Endothelial cell (in vitro differentiated cells): ENCODE measurements at regions not wholly inside any gene's neighbourhood (a gene's known extent, or its start where the extent isn't known, plus 50 kb on each side); places are given as distances from the start of the nearest gene placed in this dataset.

Experiments
- DNase-seq: peaks from one replicate; pipeline ENCODE4 v3.0.0; 2021; ENCODE audit warnings: low spot score
- H3K27ac Mint-ChIP-seq: one replicate; pipeline ENCODE4 v1.8.0; 2021; ENCODE audit warnings: mixed read lengths, inconsistent platforms; ENCODE audit not compliant: unreplicated experiment
- H3K27me3 Mint-ChIP-seq: one replicate; pipeline ENCODE4 v1.8.0; 2021; ENCODE audit warnings: mild to moderate bottlenecking, moderate library complexity, mixed read lengths, inconsistent platforms; ENCODE audit not compliant: unreplicated experiment
- H3K36me3 Mint-ChIP-seq: one replicate; pipeline ENCODE4 v1.8.0; 2021; ENCODE audit warnings: mild to moderate bottlenecking, low read depth, mixed read lengths, inconsistent platforms; ENCODE audit not compliant: unreplicated experiment
- H3K4me1 Mint-ChIP-seq: one replicate; pipeline ENCODE4 v1.8.0; 2021; ENCODE audit warnings: mild to moderate bottlenecking, mixed read lengths, inconsistent platforms; ENCODE audit not compliant: unreplicated experiment
- H3K4me3 Mint-ChIP-seq: one replicate; pipeline ENCODE4 v1.8.0; 2021; ENCODE audit warnings: mild to moderate bottlenecking, mixed read lengths, inconsistent platforms; ENCODE audit not compliant: unreplicated experiment
- H3K9me3 Mint-ChIP-seq: one replicate; pipeline ENCODE4 v1.8.0; 2021; ENCODE audit warnings: mixed read lengths, inconsistent platforms; ENCODE audit not compliant: unreplicated experiment
- TF ChIP-seq, protein P1 (sequence below): fragments of 200-600 bp; sonication (generic); IDR thresholded peaks from one replicate; pipeline ENCODE4 v1.5.0; 2021; ENCODE audit warnings: antibody characterized with exemption; ENCODE audit not compliant: unreplicated experiment

DNA sequence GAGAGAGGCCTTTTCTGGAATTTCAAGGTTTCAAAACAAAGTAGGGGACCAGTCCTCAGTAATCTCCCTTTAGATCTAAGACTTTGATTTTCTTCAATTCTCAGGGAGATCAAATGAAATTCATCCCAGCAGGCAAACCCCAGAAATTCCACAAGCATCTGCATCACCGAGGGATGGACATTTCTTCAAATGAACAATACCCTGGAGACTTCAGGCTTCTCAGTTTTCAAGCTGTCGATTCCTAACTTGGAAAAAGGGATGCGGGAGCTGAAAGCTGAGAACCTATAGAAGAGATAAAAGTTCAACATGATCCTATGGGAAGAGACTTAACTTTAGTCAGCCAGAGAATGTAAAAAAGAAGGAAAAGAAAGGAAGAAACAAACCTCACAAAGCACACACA lies 296.9 kb upstream of the CDH5 start:
- no peaks in the 10 kb centered on the region for H3K36me3 Mint-ChIP-seq
- TF ChIP-seq, protein P1, sequence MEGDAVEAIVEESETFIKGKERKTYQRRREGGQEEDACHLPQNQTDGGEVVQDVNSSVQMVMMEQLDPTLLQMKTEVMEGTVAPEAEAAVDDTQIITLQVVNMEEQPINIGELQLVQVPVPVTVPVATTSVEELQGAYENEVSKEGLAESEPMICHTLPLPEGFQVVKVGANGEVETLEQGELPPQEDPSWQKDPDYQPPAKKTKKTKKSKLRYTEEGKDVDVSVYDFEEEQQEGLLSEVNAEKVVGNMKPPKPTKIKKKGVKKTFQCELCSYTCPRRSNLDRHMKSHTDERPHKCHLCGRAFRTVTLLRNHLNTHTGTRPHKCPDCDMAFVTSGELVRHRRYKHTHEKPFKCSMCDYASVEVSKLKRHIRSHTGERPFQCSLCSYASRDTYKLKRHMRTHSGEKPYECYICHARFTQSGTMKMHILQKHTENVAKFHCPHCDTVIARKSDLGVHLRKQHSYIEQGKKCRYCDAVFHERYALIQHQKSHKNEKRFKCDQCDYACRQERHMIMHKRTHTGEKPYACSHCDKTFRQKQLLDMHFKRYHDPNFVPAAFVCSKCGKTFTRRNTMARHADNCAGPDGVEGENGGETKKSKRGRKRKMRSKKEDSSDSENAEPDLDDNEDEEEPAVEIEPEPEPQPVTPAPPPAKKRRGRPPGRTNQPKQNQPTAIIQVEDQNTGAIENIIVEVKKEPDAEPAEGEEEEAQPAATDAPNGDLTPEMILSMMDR: no peak
- DNase-seq: no peak
- H3K27me3 Mint-ChIP-seq: no peaks in the 10 kb centered on the region
- no peaks in the 10 kb centered on the region for H3K4me1 Mint-ChIP-seq
- no peak overlapping the region for H3K4me3 Mint-ChIP-seq
- H3K9me3 Mint-ChIP-seq: no peaks in the 10 kb centered on the region
- H3K27ac Mint-ChIP-seq: no peak overlapping the region

DNA sequence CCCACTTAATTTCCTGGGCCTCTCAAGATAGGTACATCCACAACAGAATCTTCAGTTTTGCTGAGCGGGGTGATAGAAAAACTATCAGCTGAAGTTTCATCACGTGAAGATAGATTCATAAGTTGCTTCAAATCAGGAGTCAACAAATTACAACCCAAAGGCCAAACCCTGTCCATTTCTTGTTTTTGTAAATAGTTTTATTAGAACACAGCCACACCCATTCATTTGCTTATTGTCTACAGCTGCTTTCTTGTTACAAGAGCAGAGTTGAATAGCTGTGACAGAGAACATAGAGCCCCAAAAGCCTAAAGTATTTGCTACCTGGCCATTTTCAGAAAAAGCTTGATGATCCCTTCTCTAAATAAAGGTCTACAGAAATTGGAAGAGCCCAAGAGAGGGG lies 300.1 kb upstream of the CDH5 start:
- Mint-ChIP-seq H3K9me3 (no peaks in the 10 kb centered on the region), H3K4me1 (peaks cover 2% of the 10 kb centered on the region)

GRCh38 chr16:66065925-66066324 lies 300.6 kb upstream of the CDH5 start:
- DNase-seq: no peak
- Mint-ChIP-seq H3K4me3 (no peak overlapping the region), H3K9me3 (no peaks in the 10 kb centered on the region), H3K36me3 (no peaks in the 10 kb centered on the region), H3K4me1 (peaks cover 7% of the 10 kb centered on the region), H3K27ac (no peak overlapping the region), H3K27me3 (peaks cover 4% of the 10 kb centered on the region)
- TF ChIP-seq, protein P1: no peak

More for the DNA sequence above, 300.1 kb upstream of the CDH5 start:
- no peak overlapping the region for H3K27ac Mint-ChIP-seq
- H3K27me3 Mint-ChIP-seq: peaks cover 2% of the 10 kb centered on the region
- no peak for DNase-seq
- no peak overlapping the region for H3K4me3 Mint-ChIP-seq
- H3K36me3 Mint-ChIP-seq: no peaks in the 10 kb centered on the region
- TF ChIP-seq, protein P1: no peak

DNA sequence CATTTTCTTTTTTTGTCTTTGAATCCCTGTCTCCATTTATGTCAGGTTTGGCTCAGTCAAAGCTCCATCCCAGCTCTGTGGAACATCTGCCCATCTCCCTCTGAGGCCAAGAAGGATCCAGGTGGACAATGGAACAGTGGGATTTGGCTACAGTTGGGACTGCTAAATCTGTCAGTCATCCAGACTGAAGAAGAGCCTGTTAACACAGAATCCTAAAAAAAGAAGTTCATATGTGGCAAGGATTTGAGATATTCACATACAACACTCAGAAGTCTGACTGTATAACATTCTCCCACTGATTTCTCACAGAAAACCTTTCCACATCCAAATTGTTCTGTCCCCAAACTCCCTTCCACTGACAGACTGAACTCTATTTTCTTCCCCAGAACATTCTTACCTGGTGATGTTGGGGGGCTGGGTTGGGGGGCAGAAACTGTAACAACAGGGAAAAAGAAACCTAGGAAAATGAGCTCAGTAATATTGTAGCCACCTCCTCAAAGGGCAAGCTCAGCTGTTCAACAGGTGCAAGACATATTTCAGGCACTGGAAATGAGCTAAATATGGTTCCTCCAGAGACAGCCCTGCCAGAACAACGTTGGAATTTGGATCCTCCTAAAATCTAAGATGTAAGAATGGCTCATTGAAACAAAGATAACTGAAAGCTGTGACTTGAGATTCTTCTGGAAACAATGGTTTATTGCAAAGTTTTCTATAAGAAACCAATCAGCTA lies 301.5 kb upstream of the CDH5 start:
- no peaks in the 10 kb centered on the region for H3K9me3 Mint-ChIP-seq
- peaks cover 7% of the 10 kb centered on the region for H3K4me1 Mint-ChIP-seq
- H3K4me3 Mint-ChIP-seq: no peak overlapping the region
- peaks cover 4% of the 10 kb centered on the region for H3K27me3 Mint-ChIP-seq
- H3K36me3 Mint-ChIP-seq: no peaks in the 10 kb centered on the region
- no peak for DNase-seq
- TF ChIP-seq, protein P1: no peak
- no peak overlapping the region for H3K27ac Mint-ChIP-seq

DNA sequence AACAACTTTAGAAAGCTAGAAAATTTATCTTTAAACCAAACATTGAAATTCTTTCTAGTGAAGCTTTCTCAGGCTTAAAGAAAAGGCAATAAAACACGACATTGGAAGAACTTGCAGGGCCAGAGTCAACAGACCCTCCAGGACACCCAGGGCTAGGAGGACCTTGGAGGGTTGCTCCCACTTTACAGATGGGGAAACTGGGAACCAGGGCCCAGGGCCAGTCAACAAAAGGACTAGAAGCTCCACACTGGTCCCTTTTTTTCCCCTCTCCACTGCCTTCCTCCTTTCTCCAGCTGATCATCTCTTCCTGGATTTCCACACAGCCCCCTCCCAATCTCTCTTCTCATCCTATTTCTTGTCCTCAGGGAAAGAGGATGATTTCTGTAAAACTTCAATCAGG lies 307.7 kb upstream of the CDH5 start:
- H3K27me3 Mint-ChIP-seq: peaks cover 4% of the 10 kb centered on the region
- no peaks in the 10 kb centered on the region for H3K36me3 Mint-ChIP-seq
- peaks cover 10% of the 10 kb centered on the region for H3K4me1 Mint-ChIP-seq
- no peak overlapping the region for H3K27ac Mint-ChIP-seq
- no peak for DNase-seq
- H3K4me3 Mint-ChIP-seq: no peak overlapping the region
- H3K9me3 Mint-ChIP-seq: no peaks in the 10 kb centered on the region
- TF ChIP-seq, protein P1: no peak
